KOPT-K1 (cell line): ENCODE measurements at regions not wholly inside any gene's neighbourhood (a gene's known extent, or its start where the extent isn't known, plus 50 kb on each side); places are given as distances from the start of the nearest gene placed in this dataset.

Experiments used
- H3K27ac ChIP-seq: fragments of 200-600 bp; sonication (generic); 2 replicates; pipeline ENCODE4 v1.5.1; 2016; ENCODE audit warnings: antibody characterized with exemption, mild to moderate bottlenecking, low read depth, low read length; ENCODE audit not compliant: poor library complexity, severe bottlenecking
- H3K36me3 ChIP-seq: fragments of 200-600 bp; sonication (generic); 2 replicates; pipeline ENCODE4 v1.5.1; 2017; ENCODE audit warnings: antibody characterized with exemption, mild to moderate bottlenecking, low read length, moderate library complexity; ENCODE audit not compliant: insufficient read depth
- H3K9me3 ChIP-seq: fragments of 200-600 bp; sonication (generic); 2 replicates; pipeline ENCODE4 v1.5.1; 2017; ENCODE audit warnings: antibody characterized with exemption, low read length, mild to moderate bottlenecking; ENCODE audit not compliant: insufficient read depth, poor library complexity, severe bottlenecking

DNA sequence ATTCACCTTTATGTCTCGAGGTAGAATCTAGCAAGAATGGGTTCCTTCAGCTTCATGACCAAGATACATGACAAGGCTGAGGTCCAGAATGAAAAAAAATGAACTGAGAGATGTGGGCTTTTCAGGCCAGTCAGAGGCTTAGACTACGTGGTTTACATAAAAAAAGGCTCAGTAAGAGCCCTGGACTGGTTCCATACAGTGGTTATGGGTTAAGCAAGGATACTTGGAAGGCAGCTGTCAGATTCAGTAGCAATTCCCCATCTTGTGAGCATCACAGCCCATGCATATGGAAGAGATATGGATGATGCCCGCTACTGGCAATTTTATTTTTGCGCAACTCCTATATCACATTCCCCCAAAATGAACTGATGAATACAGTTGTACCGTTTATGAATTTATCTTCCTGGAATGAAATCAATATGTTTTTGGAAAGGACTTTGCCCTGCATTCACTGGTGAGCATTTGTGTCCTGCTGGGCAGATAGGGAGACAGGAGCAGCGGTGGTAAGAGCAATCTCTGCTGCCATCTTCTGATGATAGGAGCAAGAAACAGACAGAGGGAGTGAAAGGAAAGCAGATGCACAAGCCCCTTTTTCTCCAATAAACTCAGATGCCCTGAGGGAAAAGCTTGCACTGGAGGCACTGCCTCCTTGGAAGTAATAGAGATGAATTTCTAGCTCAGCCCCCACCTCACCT, 280.4 kb downstream of the GALC start:
- no peak overlapping the region for H3K27ac ChIP-seq
- H3K9me3 ChIP-seq, result no peaks in the 10 kb centered on the region
- H3K36me3 ChIP-seq, result no peaks in the 10 kb centered on the region

DNA sequence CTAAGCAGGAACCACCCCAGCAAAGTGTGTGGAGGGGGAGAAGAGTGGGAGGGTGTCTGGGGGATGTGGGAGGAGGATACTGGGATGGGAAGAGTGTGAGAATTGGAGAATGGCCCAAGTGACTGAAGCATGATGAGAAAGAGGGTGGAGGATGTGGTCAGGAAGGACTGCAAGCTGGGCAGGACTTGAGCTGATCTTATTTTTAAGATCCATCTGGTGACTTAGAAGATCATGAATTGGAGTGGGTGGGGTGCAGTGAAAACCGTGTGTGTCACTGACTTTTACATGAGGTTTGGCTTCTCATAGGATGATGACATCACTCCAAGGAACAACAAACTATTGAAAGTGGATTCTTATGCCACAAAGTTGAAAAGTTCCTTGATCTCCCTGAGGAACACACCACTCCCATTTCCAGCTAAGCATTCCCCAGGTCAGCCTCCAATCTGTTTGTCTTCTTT, 287.5 kb downstream of the GALC start:
- Histone ChIP-seq H3K9me3 (no peaks in the 10 kb centered on the region), H3K27ac (no peak overlapping the region), H3K36me3 (no peaks in the 10 kb centered on the region)

DNA sequence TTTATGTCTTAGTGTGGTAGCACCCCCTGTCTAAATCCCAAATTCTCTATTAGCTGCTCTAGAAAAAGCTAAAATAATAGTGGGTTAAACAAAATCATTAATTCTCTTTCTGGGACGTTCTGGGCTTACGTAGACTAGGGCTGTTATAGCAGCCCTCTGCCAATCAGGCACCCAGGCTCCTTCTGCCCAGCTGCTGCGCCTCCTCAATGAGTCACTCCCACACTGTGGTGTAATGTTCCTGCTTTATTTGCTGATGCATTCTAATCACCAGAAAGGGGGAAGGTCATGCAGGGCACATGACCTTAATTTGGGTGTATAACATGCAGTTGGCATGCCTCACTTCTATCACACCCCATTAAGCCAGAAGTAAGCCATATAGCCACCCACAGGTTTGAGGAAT, 294.5 kb downstream of the GALC start:
- Histone ChIP-seq H3K9me3 (no peaks in the 10 kb centered on the region), H3K27ac (no peak overlapping the region), H3K36me3 (no peaks in the 10 kb centered on the region)

DNA sequence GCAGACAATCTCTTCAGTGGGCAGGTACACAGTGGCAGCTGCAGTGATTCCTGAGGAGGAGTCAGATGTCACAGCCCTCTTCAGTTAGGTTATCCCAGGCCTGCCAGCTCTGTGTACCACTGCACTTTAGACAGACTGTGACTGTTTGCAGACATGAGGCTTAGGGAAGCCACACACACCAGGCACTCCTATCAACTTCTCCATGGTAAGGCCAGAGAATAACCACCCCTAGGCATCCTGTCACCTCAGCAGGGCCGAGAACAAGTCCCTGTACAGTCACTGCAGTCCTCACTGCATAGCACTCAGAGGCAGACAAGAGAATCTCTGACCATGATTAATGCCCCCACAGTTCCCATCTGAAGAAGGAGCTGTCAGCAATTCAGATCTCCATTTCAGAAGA, 296.5 kb downstream of the GALC start:
- no peaks in the 10 kb centered on the region for H3K36me3 ChIP-seq
- no peaks in the 10 kb centered on the region for H3K9me3 ChIP-seq
- no peak overlapping the region for H3K27ac ChIP-seq

DNA sequence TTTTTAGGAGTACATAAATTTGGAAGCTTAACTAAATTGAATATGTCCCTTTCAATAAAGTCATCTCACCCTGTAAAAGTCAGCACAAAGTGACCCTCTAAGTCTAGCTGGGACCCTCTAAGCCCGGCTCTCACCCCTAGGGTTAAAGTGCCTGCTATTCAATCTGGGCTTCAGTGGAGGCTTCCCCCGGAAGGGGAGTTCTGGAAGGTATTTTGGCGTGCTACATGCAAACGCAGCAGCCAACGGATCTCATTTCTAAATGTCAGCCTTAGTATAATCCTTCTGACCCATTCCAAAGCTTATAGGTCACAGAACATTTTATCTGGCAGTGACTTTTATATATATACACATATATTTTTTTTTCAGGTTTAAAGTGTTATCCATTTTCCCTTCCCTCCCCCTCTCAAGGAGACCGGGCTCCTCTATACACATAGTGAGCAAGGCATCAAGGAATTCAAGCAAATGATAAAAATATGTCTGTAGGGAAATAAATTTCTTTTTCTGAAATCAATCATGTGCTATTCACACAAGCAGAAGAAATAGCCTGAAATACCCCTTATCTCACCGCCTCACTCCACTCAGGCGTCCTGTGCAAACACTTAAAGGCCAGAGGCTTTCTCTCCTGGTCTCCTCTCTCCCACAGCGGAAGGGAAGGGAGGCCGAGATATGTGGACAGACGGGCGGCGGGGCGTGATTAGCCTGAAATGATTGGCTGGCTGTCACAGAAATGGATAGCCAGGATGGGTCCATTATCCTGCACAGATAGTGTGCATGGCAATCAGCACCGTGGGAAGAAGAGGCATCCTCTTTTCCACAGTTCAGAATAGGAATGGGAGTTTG, 301.7 kb downstream of the GALC start:
- H3K27ac ChIP-seq, result no peak overlapping the region

DNA sequence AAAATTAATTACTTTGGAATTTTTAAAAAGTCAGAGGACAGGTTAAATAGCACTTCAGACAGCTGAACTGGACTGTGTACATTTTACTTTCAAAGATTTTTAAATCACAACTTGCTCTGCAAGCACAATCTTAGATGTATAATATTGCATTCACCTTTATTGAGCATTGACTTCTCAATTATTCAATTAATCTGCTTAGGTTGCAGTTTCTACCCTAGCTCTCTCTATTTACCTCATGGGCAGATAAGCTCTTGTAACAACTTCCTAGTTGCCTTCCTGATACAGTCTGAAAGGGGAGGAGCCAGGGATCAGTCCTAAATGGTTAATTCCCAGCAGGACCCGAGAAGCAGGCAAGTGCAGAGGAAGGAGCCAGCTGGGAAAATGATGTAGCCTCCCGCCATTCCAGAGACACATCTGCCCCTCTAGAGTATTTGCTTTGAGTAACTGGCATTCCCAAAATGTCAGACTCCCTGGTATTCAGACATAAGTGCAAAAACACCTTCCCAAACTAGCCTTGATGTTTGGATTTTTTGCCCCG, 302.8 kb downstream of the GALC start:
- no peaks in the 10 kb centered on the region for H3K36me3 ChIP-seq
- no peaks in the 10 kb centered on the region for H3K9me3 ChIP-seq
- H3K27ac ChIP-seq, result no peak overlapping the region

More for the DNA sequence above, 301.7 kb downstream of the GALC start:
- H3K36me3 ChIP-seq, result no peaks in the 10 kb centered on the region
- no peaks in the 10 kb centered on the region for H3K9me3 ChIP-seq

DNA sequence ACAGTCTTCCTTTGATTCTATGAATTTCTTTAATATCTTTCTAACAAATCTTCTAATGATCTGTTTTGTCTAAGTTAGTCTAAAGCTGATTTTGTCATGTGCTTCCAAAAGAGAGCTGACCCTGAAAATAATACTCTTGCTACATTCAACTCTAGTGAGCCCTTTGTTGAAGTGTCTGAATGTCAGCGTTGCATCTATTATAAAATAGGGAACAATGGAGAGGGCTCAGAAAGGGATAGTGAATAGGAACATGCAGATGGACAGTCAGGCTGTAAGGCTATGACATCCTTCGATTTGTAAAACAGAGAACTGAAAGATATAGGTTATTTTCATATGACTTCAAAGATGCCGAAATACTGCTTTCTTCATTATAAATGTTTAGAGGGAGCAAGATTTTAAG, 304.5 kb downstream of the GALC start:
- Histone ChIP-seq H3K36me3 (no peaks in the 10 kb centered on the region), H3K27ac (no peak overlapping the region), H3K9me3 (no peaks in the 10 kb centered on the region)

DNA sequence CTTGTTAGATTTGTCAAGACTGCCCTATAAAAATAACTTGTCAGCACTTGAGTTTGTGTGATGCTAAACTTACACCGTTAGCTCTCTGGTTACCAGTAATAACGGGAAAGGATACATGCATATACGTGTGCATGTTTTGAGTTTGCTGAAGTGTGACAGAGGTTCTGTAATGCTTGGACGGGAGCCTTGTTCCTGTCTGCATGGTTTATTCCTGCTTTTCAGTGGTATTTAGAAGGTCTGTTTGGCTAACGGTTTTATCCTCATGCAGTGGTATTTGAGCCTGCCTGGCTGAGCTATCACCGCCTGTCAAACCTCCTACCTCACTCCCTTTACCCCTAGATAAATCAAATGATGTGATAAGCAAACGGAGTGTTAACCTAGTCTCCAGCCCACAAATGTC, 305.6 kb downstream of the GALC start:
- Histone ChIP-seq H3K27ac (no peak overlapping the region), H3K9me3 (no peaks in the 10 kb centered on the region), H3K36me3 (no peaks in the 10 kb centered on the region)

DNA sequence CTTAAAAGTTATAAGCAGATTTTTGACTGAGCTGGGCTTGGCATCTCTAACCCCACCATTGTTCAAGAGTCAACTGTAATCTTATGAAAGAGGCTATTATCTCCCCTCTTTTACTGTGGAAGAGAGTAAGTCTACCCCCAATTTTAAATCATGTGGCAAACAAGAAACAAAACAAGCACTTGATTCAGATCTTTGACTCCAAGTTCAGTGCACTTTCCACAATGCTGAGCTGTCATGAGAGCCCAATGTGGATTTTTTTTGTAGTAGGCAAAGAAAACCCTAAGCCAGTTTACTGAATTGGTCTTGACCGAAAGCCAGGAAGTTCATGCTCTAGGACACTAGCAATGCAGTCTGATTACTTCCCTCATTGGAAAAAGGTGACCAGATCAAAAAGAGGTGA, 306.2 kb downstream of the GALC start:
- no peaks in the 10 kb centered on the region for H3K9me3 ChIP-seq

DNA sequence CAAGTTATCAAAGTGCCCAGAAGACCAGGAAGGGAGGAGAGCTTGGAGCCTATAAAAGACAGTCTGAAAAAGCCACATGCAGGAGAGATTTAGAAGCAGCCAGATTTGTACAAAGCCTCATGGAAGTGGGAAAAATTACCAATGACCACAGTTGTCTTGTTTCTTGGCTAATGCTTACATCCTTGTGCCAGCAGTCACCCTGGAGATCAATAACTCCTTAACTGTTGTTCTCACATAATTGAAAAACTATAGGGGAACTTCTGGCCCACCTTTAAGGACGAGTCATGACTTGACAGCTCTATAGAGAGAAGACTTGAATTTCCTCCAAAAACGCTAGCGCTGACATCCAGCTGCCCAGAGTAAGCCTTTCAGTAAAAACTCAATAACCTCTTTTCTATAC, 313.1 kb downstream of the GALC start:
- no peaks in the 10 kb centered on the region for H3K36me3 ChIP-seq
- H3K27ac ChIP-seq, result no peak overlapping the region

More for the DNA sequence above, 306.2 kb downstream of the GALC start:
- Histone ChIP-seq H3K27ac (no peak overlapping the region), H3K36me3 (no peaks in the 10 kb centered on the region)

DNA sequence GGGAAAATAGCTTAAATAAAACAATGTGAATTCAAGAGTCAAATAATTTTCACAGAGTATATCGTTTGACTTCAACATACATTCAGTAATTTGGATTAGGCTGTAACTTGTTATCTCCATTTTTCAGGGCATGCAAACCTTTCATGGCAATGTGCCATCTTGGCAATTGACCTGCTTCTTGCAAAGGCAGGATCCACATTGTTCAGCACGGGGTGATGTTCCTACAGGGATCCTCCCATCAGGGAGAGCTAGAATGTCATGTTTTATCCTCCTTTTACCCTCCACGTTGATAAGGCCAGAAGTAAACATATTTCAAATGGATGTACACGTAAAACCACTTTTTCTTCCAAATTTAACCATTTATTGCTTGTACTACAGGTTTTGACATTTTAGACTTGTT, 314.4 kb downstream of the GALC start:
- Histone ChIP-seq H3K9me3 (no peaks in the 10 kb centered on the region), H3K36me3 (no peaks in the 10 kb centered on the region), H3K27ac (no peak overlapping the region)

More for the DNA sequence above, 313.1 kb downstream of the GALC start:
- H3K9me3 ChIP-seq, result no peaks in the 10 kb centered on the region

DNA sequence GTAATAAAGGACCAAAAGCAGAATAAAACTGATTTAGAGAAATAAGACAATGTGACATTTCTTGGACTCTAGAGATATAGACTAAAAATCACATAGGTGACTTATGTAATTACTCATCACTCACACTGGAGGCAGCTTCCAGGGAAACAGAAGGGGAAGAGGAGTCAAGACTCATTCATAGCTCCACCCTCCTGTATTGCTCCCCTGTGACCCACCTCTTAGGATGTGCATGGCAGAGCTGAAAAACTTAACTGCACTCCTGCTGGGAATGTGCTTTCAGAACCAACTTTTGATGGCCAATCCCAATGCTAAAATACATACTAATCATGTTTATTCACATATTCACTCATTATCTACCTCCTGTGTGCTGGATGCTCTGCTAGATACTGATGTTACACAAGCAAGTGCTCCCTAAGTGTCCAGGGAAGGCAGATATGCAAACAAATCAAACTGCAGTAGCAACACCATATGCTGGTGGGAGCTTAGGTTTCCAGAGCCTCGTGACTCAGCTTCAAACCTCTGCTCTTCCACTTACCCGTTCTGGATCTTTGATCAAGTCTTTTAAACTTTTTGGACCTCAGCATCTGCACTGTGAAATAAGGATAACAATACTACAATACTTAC, 316.1 kb downstream of the GALC start:
- Histone ChIP-seq H3K9me3 (no peaks in the 10 kb centered on the region), H3K36me3 (no peaks in the 10 kb centered on the region), H3K27ac (no peak overlapping the region)

DNA sequence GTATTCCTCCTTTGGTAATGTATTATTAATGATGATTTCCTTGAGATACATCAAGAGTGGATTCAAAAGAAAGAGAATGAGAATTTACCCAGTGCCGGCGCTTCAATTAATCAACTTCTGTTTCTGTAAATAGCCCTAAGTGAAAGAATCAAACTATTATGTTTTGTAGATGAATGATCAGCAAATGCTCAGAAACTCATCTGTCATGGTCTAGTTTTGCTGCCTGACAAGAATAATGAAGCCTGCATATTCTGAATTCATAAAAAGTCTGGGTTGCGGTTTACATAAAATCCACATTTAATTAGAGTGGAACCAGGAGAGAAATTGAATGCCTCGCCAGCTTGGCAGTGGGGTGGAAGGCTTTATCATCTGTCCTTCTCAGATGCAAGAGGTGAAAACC, 325.3 kb downstream of the GALC start:
- H3K36me3 ChIP-seq, result no peaks in the 10 kb centered on the region

DNA sequence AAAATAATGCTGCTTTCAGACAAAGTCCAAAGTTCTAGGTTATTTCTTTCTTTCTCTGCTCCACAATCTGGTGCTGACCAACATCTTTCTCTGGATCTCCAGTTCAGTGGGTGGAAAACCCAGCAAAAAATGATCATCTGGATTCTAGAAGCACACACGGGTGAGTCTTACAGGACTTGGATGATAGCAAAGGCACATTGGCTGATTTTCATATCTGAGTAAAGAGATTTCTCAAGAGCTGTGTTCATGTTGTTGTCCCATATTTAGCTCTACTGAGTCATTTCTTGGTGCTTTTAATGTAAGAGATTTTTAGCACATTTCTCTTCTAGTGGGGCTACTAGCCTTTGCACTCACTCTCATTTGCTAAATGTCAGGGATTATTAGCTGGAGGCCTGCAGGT, 336.7 kb downstream of the GALC start:
- Histone ChIP-seq H3K27ac (no peak overlapping the region), H3K9me3 (no peaks in the 10 kb centered on the region), H3K36me3 (no peaks in the 10 kb centered on the region)

More for the DNA sequence above, 325.3 kb downstream of the GALC start:
- no peaks in the 10 kb centered on the region for H3K9me3 ChIP-seq
- no peak overlapping the region for H3K27ac ChIP-seq

DNA sequence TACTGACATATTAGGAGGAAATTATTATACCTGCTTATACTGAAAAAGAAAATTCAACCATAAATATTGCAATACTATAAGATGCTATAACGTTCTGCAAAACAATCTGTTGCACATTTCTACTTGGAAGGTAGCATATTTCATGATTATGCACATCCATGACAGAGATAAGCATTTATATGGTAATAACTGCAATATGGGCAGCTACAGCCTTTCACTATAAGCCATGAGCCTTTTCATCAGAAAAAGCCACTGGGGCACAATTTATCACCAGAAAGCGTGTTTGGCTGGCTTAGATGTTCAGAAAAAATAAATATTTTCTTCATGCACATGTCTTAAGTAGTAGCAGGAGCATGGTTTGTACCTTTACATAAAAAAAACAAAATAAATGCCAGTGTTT, 340.7 kb downstream of the GALC start:
- peaks cover 20% of the 10 kb centered on the region for H3K9me3 ChIP-seq
- H3K36me3 ChIP-seq, result no peaks in the 10 kb centered on the region
- H3K27ac ChIP-seq, result no peak overlapping the region
